ENCODE measurements at regions not wholly inside any gene's neighbourhood (a gene's known extent, or its start where the extent isn't known, plus 50 kb on each side); places are given as distances from the start of the nearest gene placed in this dataset.

- no peak for TF ChIP-seq CTCF (conservative IDR thresholded peaks at IDR 0.05 in 1 of 2, IDR thresholded peaks at IDR 0.05 in 1 of 2; ENCODE audit: low read depth in 1 of 2, low read length in 2 of 2)
- no peak for TF ChIP-seq EZH2 (IDR thresholded peaks at IDR 0.05; ENCODE audit: low read length, missing control alignments)
Measured at GRCh38 chr6:126876446-126876845, 242.0 kb upstream of the RSPO3 start.
